HG02623 (cell line): ENCODE measurements at regions not wholly inside any gene's neighbourhood (a gene's known extent, or its start where the extent isn't known, plus 50 kb on each side); places are given as distances from the start of the nearest gene placed in this dataset.
A peak's percentile ranks its signal among the peaks of the same experiment; 100 is the strongest.

Experiments
- ATAC-seq: cut with Tn5 transposase; IDR thresholded peaks from one replicate; pipeline ENCODE4 v1.9.1; 2021; ENCODE audit warnings: moderate library complexity; ENCODE audit not compliant: unreplicated experiment

DNA sequence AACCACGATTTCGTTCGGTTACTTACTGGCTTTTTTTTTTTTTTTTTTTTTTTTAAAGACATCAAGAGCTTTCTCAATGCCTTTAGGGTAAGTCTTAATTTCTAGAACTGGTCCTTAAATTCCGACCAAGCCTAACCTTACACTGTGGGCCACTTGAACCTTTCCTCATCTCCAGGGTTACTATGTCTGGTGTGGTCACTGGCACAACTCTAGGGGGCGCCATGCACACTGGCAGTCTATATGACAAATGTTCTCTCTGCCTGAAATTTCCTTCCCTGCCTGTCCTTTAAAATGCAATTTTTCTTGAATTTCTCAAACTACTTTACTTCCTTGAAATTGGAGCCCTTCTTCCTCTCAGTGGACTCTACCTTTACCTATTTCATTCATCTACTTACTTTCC lies 227.4 kb downstream of the KLF5 start:
- no peak for ATAC-seq

DNA sequence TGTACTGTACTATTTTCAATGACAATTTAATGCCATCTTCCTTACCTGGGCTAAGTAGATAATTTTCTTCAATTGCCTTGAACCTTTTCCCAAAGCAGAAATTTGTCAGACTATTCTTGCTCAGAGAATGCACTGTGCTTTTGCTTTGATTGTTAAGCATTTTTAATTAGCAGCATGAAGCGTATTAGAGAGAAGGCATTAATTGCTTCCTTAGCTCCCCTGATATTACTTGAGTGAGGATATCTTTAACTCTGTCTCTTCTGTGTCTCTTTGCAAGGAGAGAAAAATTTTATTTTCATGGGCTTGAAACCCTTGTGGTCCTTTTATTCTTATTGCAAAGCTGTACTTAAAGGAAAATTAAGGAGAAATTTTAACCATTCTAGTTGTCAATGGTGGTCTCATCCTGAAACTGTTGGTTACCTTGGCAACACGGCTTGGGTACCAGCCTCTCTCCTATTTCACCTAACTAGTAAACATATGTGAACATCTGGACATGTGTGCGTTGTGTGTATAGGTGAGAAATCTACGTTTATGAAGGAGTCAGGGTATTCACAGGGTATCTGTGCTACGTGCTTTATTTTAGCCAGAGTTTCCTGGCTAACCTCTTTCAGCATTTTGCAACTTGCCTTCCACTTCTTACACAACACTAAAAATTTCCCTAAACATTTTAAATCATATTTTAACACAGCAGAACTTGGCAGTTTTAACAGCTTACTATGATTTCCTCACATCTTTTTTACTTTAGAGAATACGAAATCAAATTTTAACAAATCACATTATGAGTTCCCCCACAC lies 225.5 kb downstream of the KLF5 start:
- ATAC-seq = no peak

DNA sequence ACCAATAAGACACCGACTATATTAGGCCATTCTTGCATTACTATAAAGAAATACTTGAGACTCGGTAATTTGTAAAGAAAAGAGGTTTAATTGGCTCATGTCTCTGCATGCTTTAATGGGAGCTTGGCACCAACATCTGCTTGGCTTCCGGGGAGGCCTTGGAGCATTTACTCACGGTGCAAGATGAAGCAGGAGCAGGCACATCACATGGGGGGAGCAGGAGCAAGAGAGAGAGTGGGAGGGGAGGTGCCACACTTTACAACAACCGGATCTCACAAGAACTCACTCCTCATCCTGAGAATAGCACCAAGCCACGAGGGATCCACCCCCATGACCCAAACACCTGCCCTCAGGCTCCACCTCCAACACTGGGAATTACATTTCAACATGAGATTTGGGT lies 224.8 kb downstream of the KLF5 start:
- no peak for ATAC-seq

DNA sequence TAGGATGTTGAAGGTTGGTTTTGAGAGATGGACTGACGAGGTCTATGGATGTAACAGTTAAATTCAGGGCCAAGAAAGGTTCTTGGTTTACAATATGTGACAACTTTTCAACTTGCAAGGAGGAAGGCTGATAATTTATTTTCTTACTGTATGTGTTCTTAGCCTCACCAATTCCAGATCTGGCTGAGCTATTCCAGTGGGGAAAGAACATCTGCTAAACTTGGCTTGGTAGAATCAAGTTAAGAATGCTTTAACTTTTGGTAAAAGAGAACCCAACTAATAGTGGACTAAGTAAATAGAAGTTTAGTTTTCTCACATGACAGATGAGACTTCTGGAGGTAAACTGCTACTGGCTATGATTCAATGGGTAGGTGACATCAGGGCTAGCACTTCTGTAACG lies 222.9 kb downstream of the KLF5 start:
- no peak for ATAC-seq

DNA sequence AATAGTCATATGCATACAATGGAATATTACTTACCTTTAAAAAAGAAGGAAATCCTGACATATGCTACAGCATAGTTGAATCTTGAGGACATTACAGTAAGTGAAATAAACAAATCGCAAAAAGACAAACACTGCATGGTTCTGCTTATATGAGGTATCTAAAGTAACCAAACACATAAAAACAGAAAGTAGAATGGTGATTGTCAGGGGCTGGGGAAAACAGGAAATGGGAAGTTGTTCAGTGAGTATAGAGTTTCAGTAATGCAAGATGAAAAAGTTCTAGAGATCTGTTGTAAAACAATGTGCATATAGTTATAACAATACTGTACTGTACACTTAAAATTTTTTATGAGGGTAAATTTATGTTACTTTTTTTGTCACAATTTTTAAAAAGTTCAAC lies 219.4 kb downstream of the KLF5 start:
- ATAC-seq = peak; percentile 73

DNA sequence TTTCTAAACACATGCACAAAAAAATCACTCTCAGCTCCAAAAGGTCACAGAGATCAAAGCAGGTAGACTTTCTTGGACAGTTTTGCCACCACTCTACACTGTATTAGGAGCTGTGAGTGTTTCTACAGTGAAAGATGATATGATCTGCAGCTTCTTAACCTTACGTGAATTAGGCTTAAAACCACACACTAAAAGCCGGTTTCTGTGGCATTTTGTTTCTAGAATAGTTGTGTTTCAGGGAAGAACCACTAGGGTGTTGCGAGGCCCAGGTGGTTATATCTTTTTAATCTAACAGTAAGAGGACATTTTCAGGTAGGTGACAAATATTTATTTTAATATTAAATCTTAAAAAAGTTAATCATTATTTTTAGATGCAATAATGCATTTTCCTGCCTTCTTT lies 216.4 kb downstream of the KLF5 start:
- ATAC-seq = no peak

DNA sequence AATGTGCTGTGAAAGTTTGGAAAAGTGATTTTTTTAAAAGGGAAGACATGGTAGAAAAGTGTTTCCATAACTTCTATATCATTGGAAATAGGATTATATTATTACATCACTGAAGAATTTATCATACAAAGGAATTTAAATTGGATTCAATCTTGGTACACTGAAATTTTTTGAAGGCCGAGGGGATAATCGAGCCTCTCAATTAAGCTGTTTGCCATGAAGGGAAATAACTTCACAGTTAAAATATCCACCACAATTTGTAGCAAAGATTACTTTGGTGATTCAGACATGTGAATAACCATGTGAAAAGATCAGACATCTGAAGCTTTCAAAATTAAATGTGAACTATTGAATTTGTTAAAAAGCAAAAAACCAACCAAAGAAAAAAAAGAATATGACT lies 215.3 kb downstream of the KLF5 start:
- no peak for ATAC-seq

DNA sequence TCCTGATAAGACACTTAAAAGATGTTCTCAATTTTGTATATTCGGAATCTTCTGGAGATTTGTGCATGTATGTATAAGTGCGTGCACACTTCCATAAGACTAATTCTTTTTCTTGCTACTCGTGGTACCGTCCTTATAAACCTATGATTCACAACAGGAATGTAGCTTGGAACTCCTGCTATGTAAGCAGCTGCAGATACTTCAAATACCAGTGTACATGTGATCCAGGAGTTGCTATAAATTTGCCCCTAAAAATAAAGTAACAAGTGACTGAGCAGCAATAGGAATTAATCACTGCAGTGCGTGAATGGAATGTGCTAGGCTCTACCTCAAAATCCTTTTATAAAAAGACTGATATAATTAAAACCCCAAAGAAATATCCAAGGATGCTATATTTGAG lies 214.9 kb downstream of the KLF5 start:
- ATAC-seq = no peak

DNA sequence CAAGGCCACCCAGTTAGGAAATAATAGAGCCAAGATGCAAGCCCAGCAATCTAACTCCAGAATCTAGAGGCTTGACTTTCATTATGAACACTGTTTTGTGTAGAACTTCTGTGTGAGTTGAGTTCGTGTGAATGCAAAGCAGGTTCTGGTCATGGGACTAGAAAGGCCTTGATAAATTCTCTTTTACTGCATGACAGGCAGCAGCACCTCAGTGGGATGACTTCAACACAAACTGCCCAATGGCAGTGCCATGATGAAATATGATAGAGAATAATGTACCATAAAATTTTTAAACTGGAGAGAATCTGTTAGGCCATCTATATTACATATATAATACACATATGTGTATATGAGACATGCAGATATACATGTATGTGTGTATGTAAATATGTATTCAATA lies 214.5 kb downstream of the KLF5 start:
- ATAC-seq = no peak

DNA sequence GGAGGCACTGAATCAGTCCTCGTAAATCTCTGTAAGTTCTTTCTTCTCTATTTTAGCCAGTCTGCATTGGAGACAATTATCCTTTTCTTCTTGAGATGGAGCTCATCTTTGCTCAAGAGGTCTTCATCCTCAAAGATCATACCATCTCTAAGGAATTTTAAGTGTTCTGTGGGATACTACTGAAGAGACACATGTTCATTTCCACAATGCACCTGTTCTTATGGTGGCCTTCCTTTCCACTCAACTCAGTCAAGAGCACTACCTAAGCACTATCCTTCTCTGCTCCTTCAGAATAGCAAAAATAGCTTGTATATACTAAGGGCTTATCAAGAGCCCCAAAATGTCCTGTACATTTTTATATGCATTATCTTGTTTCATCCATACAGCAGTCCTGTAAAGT lies 214.0 kb downstream of the KLF5 start:
- ATAC-seq = no peak

DNA sequence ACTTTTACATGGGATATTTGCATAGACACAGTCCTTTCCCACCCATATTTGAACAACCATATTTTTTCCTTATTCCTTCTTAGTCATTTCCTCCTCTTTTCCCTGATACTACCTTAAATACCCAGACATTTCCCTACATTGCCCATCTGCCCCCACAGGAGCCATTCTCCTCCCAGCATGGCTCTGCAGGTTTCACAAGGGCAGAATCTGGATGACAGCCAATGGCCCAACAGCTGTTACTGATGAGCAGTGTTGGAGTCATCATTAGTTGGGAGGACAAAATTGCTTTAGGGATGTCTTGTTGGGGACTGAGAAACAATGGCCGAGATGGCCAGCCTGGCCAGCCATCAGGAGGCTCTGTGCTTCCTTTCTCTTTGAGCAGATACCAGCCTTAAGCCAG lies 209.5 kb downstream of the KLF5 start:
- no peak for ATAC-seq

DNA sequence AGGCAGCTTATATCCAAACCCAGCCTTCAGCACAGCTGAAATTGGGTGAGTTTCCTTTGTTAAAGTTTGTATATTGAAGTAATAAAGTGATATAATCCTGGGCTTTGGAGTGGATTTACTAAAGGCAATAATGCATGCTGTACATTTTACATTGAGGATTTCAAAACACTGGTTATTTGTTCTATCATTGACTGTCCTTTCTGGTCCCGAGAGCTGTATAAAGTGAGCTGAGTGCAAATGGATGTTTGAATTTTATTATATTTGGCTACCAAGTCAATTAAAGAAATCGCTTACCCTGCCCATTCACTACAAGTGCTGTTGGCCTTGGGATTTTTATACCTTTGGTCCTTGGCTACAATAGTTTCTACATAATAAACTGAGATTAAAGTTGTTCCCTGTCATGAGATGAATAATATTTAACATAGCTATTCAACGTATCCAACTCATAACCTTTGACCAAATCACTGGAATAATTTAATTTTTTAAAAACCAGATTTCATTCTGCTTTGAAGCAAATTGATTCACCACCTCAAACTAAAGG lies 207.9 kb downstream of the KLF5 start:
- no peak for ATAC-seq

DNA sequence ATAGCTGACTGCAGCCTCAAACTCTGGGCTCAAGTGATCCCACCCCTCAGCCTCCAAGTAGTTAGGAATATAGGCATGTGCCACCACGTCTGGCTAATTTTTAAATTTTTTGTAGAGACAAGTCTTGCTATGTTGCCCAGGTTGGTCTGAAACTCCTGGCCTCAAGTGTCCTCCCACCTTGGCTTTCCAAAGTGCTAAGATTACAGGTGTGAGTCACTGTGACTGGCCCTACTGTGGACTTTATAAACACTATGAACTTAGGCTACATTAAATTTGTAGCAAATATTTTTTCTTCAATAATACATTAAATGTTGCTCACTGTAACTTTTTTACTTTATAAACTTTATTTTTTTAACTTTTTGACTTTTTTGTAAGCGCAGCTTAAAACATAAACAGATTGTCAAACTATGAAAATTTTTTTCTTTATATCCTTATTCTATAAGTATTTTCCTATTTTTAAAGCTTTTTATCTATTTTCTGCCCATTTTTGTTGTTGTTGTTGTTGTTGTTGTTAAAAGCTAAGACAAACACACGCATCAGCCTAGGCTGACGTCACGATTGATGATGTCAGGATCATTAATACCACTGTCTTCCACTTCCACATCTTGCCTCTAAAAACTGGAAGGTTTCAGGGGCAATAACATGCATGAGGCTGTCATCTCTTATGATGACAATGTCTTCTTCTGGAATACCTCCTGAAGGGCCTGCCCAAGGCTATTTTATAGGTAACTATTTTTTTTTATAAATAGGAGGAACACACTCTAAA lies 204.2 kb downstream of the KLF5 start:
- no peak for ATAC-seq

DNA sequence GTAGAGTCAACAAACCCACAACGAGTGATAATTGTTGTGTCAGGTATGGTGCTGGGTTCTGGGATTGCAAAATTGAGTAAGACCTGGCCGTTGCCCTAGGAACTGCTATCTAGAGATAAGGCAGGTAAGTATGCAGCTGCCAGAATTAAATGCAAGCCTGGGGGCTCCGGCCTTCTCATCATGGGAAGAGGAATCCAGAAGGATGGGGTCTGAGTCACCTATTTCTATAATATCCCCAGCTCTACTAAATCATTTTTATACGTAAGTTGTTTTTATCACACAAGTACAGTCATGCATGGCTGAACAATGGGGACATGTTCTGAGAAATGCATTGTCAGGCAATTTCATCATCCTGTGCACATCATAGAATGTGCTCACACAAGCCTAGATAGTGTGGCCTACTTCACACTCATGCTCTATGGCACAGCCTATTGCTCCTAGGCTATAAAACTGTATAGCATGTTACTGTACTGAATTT lies 203.0 kb downstream of the KLF5 start:
- no peak for ATAC-seq

DNA sequence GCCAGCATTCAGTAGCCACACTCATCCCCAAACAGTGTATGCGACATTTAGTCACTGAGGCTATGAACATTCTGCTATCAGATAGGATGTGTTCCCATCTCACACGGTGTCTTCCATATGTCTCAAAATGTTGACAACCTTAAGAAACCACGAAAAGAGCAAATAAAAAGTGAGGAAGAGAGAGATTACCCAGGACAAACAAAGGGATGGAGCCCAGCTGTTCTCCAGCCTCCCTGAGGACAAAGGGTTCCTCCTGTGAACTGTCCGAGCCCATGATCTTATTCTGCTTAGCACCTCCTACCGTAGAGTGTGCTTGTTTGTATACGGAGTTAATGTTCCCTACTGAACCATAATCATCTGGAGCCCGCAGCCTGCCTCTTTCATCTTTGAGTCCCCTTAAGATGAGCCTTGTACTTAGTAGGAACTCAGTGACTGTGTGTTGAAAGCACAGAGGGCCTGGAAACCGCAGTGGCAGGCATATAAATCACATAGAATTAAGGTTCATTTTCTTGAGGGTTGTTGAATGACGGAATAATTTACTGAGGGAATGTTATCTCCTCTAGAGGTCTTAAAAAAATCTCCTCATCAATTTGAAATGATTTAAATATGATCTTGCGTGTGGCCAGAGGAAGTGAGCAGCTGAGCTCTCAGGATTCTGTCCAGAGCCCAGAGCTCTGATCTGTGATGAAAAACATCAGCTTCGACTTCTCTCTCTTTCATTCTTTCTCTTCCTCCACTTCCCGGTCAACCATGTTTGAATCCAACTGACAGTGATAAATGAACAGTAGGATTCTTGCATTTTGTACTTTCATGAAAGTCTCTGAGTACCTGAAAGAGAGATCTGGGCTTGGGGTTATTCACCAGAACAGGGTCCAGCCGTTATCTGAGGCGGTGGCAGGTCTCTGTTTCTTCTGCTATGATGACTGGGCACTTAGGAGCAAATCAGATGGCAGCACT lies 200.5 kb downstream of the KLF5 start:
- no peak for ATAC-seq

DNA sequence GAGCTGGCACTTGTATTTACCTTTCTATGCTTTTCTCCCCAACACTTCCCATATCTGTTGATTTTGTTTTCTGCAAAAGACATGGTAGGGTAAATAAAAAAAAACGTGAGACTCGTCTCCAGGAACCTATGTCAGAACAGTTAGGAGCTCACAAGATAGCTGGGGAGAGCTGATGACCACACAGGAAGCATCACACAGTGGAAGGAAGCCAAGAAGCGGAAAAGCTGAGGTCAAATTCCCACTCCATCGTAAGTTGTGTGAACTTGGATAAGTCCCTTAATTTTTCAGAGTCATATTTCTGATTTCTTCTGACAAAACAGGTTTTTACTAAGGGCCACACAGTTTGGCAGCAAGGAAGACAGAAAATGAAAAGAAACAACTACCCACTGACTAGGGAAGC lies 199.6 kb downstream of the KLF5 start:
- ATAC-seq = no peak

DNA sequence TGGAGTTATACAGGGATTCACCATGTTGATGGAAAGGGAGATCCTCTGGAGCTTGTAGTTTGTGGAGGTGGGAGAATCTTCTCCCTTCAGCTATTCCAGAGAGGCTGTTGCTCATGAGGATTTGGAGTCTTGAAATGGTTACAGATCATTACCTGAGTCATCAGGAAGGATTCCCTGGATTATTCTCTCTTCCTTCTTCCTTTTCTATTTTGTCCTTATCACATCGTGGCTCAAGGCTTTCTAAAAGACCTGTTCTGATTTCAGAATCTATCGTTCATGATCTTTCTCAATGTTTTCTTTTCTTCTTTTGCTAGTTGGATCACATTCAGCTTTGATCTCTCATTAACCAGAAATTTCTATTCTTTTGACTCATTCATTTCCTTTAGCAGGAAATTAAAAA lies 196.0 kb downstream of the KLF5 start:
- no peak for ATAC-seq

DNA sequence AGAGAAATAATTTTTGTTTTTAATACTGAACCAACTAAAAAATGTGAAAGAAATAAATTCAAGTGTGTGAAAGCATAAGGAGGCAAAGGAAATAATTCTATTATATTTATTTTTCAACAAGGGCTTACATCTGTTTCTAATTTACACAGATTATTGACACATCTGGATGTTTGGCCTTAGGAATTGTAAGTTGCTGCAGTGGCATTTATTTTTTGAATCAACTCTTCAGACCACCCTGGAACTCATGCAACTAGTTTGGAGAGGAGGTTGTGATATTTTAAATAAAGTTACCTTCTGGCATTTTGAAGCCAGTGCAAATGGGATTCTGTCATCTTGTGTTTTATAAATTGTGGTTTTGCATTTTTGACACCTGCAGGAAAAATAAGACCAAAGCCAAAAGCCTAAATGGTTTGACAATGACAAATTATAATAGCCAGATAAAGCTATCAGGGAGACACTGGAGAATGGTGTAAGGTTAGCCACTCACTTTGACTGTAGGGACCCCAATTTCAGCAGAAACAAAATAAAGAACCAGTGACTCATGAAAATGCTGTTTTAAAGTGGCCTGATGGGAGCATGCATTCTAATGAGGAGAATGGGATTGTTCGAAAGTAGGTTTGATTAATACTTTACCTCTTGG lies 192.9 kb downstream of the KLF5 start:
- ATAC-seq = no peak

DNA sequence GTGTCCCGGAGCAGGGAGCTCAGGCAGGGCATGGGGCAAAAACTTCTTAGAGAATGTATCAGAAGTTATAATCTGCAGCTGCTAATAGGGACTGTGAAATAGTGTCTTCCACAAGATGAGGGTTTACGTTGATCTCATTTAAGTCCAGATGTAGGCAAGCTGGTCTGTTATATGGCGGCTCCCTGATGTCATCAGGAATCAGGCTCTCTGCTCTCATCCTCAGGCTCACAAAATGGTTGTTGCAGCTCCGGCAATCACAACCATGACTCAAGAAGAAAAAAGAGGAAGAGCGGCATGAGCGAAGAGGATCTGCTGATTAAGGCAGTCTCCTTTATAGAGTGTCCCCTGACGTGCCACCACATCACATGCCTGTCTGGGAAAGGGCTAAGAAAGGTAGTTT lies 191.3 kb downstream of the KLF5 start:
- ATAC-seq = no peak

DNA sequence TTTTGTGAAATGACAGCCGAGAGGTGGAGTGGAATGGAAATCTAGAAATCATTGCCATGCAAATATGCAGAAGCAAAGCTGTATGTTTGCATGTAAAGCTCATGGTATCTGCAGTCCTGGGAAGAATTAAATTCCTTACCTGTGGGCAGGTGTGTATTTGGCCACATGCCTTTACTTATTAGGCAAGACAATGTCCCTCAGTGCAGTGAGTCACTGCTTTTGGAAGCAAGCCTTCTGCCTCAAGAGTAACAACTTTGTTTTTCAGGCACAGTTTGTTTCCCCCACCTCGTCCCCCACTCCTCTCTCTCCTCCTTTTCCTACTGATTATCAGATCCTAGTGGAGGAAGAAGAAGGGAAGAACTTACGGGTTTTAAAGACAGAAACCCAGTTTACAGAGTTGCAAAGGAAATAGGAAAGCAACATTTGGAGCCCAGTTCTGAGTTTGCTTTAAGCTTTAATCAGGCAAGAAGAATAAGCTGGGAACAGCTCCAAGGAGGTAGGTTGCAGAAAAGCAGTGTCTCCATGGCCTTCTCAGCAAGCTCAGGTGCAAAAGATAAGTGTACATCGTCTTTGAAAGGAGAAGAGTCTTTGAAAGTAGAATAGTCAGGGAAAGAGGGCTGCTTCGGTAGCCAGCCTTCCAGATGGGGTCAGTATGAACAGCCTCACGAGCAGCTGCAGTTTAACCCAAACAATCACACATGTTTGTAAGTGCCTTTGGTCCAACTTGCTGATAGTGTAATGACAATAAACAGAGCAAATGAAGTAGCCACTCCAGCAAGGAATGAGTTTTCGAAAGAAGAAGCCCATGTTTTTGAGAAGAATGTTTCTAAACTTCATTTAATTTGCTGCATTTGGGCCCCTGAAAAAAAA lies 190.1 kb downstream of the KLF5 start:
- no peak for ATAC-seq
